ENCODE measurements at regions not wholly inside any gene's neighbourhood (a gene's known extent, or its start where the extent isn't known, plus 50 kb on each side); places are given as distances from the start of the nearest gene placed in this dataset.

DNA sequence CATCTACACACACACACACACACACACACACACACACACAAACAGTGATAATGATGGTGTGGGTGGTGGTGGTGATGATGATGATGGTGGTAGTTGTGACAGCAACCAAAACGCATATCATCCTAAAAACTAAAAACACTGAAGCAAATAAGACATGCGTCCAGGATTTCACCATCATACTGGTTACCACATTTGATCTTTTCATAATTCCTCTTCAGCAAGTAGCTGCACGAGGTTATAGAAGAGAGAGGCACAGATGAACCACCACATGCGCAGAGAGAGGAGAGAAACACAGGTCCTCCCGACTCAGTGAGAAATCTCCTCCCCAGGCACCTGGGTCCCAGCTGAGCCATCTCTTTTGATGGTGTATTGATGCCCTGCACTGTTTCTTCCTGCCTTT is 393.3 kb downstream of the METTL4 start:
- TF ChIP-seq GATA2 (IDR thresholded peaks at IDR 0.05; ENCODE audit: low read depth, low read length) (no peak), GATA3 (IDR thresholded peaks at IDR 0.05; ENCODE audit: low read depth, low read length) (no peak)
